ENCODE measurements at regions not wholly inside any gene's neighbourhood (a gene's known extent, or its start where the extent isn't known, plus 50 kb on each side); places are given as distances from the start of the nearest gene placed in this dataset.

GRCh38 chr17:62913991-62914570 lies 52.0 kb upstream of the TANC2 start:
- DNase-seq = no peak

DNA sequence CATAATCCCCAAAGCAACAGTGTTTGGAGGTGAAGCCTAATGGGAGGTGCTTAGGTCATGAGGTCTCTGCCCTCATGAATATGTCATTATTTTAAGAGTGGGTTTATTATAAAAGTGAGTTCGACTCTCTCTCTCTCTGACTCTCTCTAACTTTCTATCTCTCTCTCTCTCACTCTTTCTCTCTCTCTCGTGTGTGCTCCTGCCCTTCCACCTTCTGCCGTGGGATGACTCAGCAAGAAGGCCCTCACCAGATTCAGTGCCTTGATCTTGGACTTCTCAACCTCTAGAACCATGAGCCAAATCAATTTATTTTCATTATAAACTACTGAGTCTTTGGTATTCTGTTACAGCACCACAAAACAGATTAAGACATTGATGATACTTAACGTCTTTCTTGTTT lies 53.7 kb upstream of the TANC2 start:
- no peak for DNase-seq

DNA sequence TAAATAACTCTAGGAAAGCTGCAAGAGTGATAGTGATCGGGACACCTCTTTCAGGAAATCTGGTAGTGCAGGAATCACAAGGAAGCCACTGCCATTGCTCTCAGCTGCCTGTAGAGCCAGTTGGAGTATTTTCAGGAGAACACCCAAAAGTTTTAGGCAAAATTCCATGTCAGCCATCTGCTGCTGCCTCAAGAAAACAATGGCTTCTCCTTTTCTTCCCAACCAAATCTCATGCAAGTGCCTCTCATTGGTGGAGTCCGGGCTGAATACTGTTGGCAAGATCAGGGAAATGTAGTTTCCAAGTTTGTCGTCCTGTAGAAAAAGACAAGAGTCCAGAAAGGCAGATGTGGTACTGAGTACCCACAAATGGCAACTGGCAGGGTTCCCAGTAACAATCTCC lies 54.9 kb upstream of the TANC2 start:
- no peak for DNase-seq

- DNase-seq = no peak
These were observed 55.8 kb upstream of the TANC2 start for GRCh38 chr17:62910277-62910676.

DNA sequence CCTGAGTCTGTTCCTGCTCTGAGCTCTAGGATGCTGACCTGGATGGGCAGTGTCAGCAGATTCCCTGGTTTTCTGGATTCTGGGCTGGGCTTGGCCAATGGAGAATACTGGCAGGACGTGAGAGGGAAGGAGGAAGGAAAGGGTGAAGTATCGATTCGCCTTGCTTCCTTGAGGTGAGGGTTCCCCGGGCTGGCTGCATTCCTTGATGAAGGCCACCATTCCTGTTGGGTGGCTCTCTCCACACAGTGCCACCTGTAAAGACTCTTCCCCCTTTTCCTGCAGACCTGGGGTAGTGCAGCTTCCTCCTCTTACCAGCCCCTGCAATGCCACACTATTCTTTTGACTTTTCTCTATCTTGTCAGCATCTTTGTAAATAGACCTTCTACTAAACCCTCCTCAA lies 58.1 kb upstream of the TANC2 start:
- DNase-seq = no peak

DNA sequence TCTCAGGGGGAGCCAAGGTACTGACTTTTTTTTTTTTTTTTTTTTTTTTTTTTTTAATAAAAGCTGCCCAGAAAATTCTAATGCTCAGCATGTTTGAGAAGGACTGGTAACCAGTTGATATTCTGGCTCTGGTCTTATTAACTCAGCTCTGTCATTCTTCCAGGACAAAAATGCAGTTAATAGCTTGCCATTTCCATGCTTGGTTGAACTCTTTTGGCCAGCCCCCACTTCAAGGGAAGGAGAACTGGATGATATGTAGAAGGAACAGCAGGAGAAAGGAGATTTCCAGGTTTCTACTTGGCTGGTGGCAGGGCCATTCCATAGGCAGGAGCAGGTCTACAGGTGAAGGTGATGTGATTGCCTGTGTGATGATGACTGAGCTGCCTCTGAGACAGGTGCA lies 59.2 kb upstream of the TANC2 start:
- no peak for DNase-seq

- DNase-seq = no peak
These were observed 60.8 kb upstream of the TANC2 start for GRCh38 chr17:62905233-62905632.

GRCh38 chr17:62902531-62903220 lies 63.4 kb upstream of the TANC2 start:
- DNase-seq = no peak

- DNase-seq = no peak
These were observed 64.5 kb upstream of the TANC2 start for GRCh38 chr17:62901544-62901943.

- no peak for DNase-seq
These were observed 65.9 kb upstream of the TANC2 start for GRCh38 chr17:62900096-62900495.

DNA sequence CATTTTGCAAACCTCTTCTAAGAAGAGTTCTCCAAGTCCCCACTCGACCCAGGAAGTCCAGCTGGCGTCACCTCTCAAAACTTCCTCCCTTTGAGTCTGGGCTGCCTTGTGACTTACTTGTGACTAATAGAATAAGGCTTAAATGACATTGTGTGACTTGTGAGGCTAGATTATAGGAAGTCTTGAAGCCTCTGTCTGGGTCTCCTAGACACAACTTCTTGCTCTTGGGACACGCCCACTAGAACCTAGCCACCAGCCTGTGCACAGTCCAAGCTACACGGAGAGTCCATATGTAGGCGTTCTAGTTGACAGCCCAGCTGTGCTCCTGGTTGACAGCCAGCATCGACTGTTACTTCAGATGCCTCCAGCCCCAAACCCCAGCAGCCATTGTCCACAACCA lies 66.7 kb upstream of the TANC2 start:
- DNase-seq = no peak

DNA sequence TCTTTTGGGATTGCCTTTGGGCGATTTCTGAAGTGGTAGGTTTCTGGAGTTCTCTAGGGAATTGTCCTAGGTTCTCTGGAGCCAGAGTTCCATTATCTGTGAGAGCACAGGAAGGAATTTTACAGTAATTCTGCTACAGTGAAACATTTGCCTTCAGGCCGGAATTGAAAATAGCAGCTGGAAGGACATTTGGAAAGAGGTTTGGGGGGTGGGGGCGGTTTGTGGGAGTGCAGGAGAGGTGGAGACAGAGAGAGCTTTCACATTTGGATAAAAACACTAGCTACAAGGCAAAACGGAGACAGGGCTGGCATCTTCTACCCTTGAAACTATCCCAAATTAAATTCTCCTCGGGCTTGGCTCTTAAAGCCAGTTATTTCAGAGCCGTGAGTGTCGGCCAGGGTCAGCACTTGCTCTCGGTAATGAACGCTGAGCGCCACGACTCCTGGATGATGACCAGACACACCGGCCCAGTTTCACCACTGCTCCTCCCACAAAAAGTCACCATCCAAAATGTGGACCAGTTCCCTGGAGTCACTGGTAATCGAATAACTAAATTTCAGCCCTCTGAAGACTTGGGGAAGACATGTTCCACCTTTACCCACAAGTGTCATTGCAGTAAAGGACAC lies 67.7 kb upstream of the TANC2 start:
- no peak for DNase-seq

DNA sequence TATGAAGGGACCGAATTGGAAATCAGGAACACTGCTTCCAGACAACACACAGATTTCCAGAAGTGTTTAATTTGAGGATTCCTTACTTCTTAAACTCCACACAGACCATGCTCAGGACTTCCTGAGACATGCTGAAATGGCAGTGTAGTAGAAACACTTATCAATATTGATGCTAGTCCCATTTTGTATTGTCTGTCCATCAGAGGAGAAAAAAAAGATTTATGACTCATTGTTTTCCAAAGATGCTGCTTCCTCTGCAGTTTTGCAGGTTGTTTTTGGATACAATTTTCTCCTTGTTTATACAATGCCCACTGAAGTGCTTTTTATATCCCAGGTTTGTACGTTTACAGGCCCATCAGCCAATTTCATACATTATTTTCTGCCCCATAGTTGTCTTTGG lies 68.3 kb upstream of the TANC2 start:
- no peak for DNase-seq

DNA sequence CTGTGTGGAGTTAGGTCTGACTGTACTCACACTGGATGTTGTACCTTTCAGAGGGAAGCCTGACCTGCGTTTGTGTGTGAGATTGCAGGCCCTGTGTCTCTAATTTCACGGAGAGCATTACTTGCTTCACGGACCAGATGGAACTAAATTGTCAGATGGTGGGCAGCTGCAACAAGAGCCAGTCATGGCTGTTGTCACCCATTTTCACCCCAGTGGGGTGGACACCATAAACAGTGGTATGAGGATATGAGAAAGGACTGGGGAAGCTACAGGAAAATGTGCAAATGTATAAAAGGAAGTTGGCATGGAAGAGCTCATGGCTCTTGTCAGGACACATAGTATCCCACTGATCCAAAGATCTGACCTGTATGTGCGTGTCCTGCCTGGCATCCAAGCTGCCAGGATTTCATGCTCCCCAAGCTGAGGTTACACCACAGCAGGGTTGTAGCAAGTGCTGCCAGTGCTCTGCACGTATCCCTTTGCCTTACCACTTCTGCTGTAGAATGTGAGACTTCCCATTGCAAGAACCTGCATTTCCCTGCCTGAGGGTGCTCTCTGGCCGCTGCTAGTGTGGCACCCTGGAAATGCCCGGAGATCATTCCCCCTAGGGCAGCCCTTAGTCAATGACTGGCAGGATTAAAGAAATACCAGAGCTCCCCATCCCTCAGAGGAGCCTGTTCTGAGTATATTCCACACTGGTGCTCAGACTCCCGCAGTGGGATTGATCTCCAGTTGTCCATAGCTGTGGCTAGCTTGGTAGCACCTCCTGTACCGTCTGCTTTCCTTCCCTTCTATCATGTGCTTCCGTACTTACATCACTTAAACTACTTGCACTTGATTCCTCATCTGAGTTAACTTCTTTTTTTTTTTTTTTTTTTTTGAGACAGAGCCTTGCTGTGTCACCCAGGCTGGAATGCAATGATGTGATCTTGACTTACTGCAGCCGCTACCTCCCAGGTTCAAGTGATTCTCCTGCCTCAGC lies 70.4 kb upstream of the TANC2 start:
- no peak for DNase-seq

GRCh38 chr17:62892870-62893338 lies 73.1 kb upstream of the TANC2 start:
- peak; percentile 67 for DNase-seq

DNA sequence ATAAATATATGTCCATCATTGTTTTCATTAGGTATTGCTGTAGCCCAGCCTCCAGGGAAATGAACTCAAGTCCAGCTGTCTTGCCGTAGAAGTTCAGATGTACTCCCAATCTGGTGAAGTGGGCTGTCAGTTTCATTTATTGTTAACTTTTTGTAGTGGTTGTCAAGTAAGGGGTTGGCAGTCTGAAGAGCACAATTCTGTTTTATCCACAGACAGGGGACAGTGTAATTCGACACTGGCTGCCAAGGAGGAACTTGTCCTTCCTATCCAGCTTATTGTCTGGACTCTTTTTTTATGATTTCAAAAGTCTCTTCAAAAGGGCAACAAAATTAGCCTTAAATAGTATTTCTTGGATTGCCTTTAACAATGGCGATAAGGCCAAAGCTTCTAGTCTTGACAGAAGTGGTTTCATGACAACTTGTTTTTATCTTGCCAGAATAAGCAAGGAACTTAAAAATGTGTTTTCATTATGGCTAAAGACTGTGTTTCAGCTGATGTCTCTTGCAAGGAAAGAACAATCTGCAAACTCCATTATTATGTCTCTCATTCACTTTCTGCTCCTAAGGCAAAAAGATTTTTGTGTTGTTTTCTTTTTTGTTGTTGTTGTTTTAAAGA lies 73.9 kb upstream of the TANC2 start:
- DNase-seq = no peak

- no peak for DNase-seq
These were observed 74.4 kb upstream of the TANC2 start for GRCh38 chr17:62891659-62892058.

- DNase-seq = no peak
These were observed 77.3 kb upstream of the TANC2 start for GRCh38 chr17:62888765-62889164.

- no peak for DNase-seq
These were observed 77.9 kb upstream of the TANC2 start for GRCh38 chr17:62888148-62888547.

- no peak for DNase-seq
These were observed 78.6 kb upstream of the TANC2 start for GRCh38 chr17:62887437-62887836.

GRCh38 chr17:62884781-62885180 lies 76.7 kb upstream of the MARCHF10 start:
- no peak for DNase-seq

DNA sequence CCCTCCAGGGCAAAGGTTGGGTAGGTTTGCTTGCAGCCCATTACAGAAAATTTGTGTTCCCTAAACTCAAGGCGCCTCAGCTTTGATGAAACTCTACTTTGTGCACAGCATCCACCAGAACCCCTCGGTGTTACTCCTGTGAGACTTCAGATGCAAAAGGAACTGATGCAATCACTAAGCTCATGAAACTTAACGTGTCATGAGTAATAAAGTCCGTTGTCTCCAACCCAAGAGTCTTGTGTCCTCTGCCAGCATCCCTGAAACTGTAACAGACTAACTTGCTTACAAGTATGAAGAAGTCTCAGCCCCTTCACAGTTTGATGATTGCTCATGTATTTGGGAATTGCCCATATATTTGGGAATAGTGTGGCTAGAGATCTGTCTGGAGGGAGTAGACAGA lies 74.8 kb upstream of the MARCHF10 start:
- peak; percentile 12 for DNase-seq

DNA sequence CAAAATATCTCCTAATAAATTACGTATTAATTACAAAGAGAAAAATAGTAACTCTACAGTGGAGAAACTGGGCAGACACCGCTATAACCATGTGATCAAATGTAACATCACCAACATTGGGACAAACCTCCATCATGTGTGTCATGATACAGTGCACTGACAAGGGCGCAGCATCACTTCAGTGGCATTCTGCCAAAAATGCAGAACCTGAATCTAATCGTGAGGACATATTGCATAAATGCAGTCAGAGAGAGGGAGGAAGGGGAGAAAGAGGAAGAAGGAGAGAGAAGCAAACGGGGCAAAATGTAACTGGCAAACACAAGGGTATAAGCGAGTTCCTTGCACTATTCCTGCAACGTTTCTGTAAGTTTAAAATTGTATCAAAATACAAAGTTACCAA lies 74.2 kb upstream of the MARCHF10 start:
- DNase-seq = no peak
